WTC11 (cell line): ENCODE measurements at regions not wholly inside any gene's neighbourhood (a gene's known extent, or its start where the extent isn't known, plus 50 kb on each side); places are given as distances from the start of the nearest gene placed in this dataset.

ENCODE experiments used
- ATAC-seq: fragments of 200-7000 bp; cut with Tn5 transposase; 2 replicates; pipeline ENCODE4 v1.10.0; 2021; ENCODE audit warnings: mild to moderate bottlenecking, moderate library complexity
- CTCF ChIA-PET: fragments of 300-600 bp; sonication (Branson Sonifier 250); formaldehyde crosslinking; loops from one replicate; lab custom pipeline; 2021; ENCODE audit warnings: antibody characterized with exemption; lab: Charles Lee
- POLR2A ChIA-PET: fragments of 350-600 bp; sonication (Branson Sonifier 250); formaldehyde crosslinking; loops from one replicate; lab custom pipeline; 2021; ENCODE audit warnings: antibody characterized with exemption; lab: Charles Lee
- DNase-seq: peaks from one replicate; pipeline ENCODE4 v3.0.0; 2021; ENCODE audit warnings: low spot score
- H3K27ac Mint-ChIP-seq: 2 replicates; pipeline ENCODE4 v1.8.0; 2021; ENCODE audit warnings: mixed read lengths
- H3K27me3 Mint-ChIP-seq: 2 replicates; pipeline ENCODE4 v1.8.0; 2021; ENCODE audit warnings: low read depth, mild to moderate bottlenecking, moderate library complexity, mixed read lengths
- H3K36me3 Mint-ChIP-seq: 2 replicates; pipeline ENCODE4 v1.8.0; 2021; ENCODE audit warnings: mixed read lengths
- H3K4me1 Mint-ChIP-seq: 2 replicates; pipeline ENCODE4 v1.8.0; 2022; ENCODE audit warnings: mixed read lengths
- H3K4me3 Mint-ChIP-seq: 2 replicates; pipeline ENCODE4 v1.8.0; 2021; ENCODE audit warnings: mild to moderate bottlenecking, moderate library complexity, mixed read lengths
- H3K9me3 Mint-ChIP-seq: 2 replicates; pipeline ENCODE4 v1.8.0; 2021; ENCODE audit warnings: mixed read lengths
- CREB1 ChIP-seq: sonication (generic); formaldehyde crosslinking; IDR thresholded peaks from 2 replicates; pipeline ENCODE4 v1.8.0; 2023; ENCODE audit warnings: mild to moderate bottlenecking, missing genetic modification reagents
- CREM ChIP-seq: sonication (generic); formaldehyde crosslinking; IDR thresholded peaks from 2 replicates; pipeline ENCODE4 v1.8.1; 2022; ENCODE audit warnings: mild to moderate bottlenecking, missing genetic modification reagents, moderate library complexity
- EMX1 ChIP-seq: fragments of 250-450 bp; sonication (Bioruptor Pico); IDR thresholded peaks from 2 replicates; pipeline ENCODE4 v1.8.0; 2021; ENCODE audit warnings: mild to moderate bottlenecking
- ETV6 ChIP-seq: sonication (generic); formaldehyde crosslinking; IDR thresholded peaks from 2 replicates; pipeline ENCODE4 v1.8.1; 2022; ENCODE audit warnings: mild to moderate bottlenecking, missing genetic modification reagents
- FOXK1 ChIP-seq: sonication (generic); formaldehyde crosslinking; IDR thresholded peaks from 2 replicates; pipeline ENCODE4 v1.8.0; 2022; ENCODE audit warnings: mild to moderate bottlenecking, moderate library complexity, missing genetic modification reagents
- FOXP1 ChIP-seq: sonication (generic); formaldehyde crosslinking; IDR thresholded peaks from 2 replicates; pipeline ENCODE4 v1.8.0; 2022; ENCODE audit warnings: missing genetic modification reagents, mild to moderate bottlenecking, moderate library complexity, borderline replicate concordance
- IRF2 ChIP-seq: sonication (generic); formaldehyde crosslinking; IDR thresholded peaks from 2 replicates; pipeline ENCODE4 v1.8.0; 2022; ENCODE audit warnings: low read depth, missing genetic modification reagents, borderline replicate concordance
- MYBL2 ChIP-seq: sonication (generic); formaldehyde crosslinking; IDR thresholded peaks from 2 replicates; pipeline ENCODE4 v1.8.1; 2023; ENCODE audit warnings: mild to moderate bottlenecking, moderate library complexity, missing genetic modification reagents
- OVOL2 ChIP-seq: fragments of 250-450 bp; sonication (Bioruptor Pico); IDR thresholded peaks from 2 replicates; pipeline ENCODE4 v1.9.0; 2021; ENCODE audit warnings: mild to moderate bottlenecking, borderline replicate concordance
- RELA ChIP-seq: sonication (generic); formaldehyde crosslinking; IDR thresholded peaks from 2 replicates; pipeline ENCODE4 v1.8.1; 2022; ENCODE audit warnings: missing genetic modification reagents, mild to moderate bottlenecking, borderline replicate concordance
- TEAD4 ChIP-seq: sonication (generic); formaldehyde crosslinking; IDR thresholded peaks from 2 replicates; pipeline ENCODE4 v1.8.0; 2022; ENCODE audit warnings: mild to moderate bottlenecking, missing genetic modification reagents
- ZNF138 ChIP-seq: sonication (generic); formaldehyde crosslinking; conservative IDR thresholded peaks from 2 replicates; pipeline ENCODE4 v1.8.1; 2022; ENCODE audit warnings: mild to moderate bottlenecking, moderate library complexity, missing genetic modification reagents
- ZNF416 ChIP-seq: fragments of 250-450 bp; sonication (Bioruptor Pico); IDR thresholded peaks from 2 replicates; pipeline ENCODE4 v1.9.0; 2021; ENCODE audit warnings: mild to moderate bottlenecking, inconsistent platforms
- TF ChIP-seq, protein P1 (sequence below): sonication (generic); formaldehyde crosslinking; IDR thresholded peaks from 2 replicates; pipeline ENCODE4 v1.8.1; 2022; ENCODE audit warnings: mild to moderate bottlenecking, missing genetic modification reagents, moderate library complexity, borderline replicate concordance
- TF ChIP-seq, protein P2 (sequence below): sonication (generic); formaldehyde crosslinking; IDR thresholded peaks from 2 replicates; pipeline ENCODE4 v1.8.1; 2023; ENCODE audit warnings: mild to moderate bottlenecking, missing genetic modification reagents
- TF ChIP-seq, protein P3 (sequence below): sonication (generic); formaldehyde crosslinking; IDR thresholded peaks from 2 replicates; pipeline ENCODE4 v1.8.1; 2022; ENCODE audit warnings: missing genetic modification reagents, borderline replicate concordance
- TF ChIP-seq, protein P4 (sequence below): fragments of 250-450 bp; sonication (Bioruptor Pico); IDR thresholded peaks from 2 replicates; pipeline ENCODE4 v2.1.2; 2022; ENCODE audit warnings: mild to moderate bottlenecking, moderate library complexity
- TF ChIP-seq, protein P5 (sequence below): sonication (generic); formaldehyde crosslinking; IDR thresholded peaks from 2 replicates; pipeline ENCODE4 v1.8.1; 2023; ENCODE audit warnings: mild to moderate bottlenecking, moderate library complexity, missing genetic modification reagents
- TF ChIP-seq, protein P6 (sequence below): fragments of 250-450 bp; sonication (Bioruptor Pico); IDR thresholded peaks from 2 replicates; pipeline ENCODE4 v1.9.0; 2021; ENCODE audit warnings: mild to moderate bottlenecking

DNA sequence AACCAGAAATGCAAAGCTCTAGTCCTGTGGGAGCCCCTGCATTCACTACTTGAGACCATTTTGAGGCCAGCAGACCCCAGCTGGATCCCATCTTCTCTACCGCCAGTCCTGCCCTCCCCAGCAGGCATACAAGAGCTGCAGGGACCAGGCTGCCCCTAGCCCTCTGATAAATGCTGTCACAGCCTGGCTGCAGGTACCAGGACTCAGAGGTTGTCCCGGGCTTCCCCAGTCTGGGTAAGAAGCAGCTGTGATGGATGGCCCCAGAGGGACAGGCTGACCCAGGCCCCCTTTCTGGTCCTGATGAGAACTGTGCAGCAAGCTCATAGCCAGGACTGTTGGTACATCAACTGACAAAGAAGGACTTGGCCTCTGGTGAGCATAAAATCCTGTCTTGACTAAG, 132.9 kb upstream of the APCDD1 start:
- H3K4me3 Mint-ChIP-seq: no peak overlapping the region
- ChIA-PET CTCF (no interaction called here), POLR2A (no interaction called here)
- DNase-seq (no peak), ATAC-seq (no peak)
- no peaks in the 10 kb centered on the region for H3K36me3 Mint-ChIP-seq
- H3K4me1 Mint-ChIP-seq: peaks cover 32% of the 10 kb centered on the region
- no peak for TF ChIP-seq CREM (CRISPR knock-in tag)
- no peak for TF ChIP-seq TEAD4 (CRISPR knock-in tag)
- peaks cover 4% of the 10 kb centered on the region for H3K27me3 Mint-ChIP-seq
- no peak overlapping the region for H3K27ac Mint-ChIP-seq
- peaks cover 18% of the 10 kb centered on the region for H3K9me3 Mint-ChIP-seq

DNA sequence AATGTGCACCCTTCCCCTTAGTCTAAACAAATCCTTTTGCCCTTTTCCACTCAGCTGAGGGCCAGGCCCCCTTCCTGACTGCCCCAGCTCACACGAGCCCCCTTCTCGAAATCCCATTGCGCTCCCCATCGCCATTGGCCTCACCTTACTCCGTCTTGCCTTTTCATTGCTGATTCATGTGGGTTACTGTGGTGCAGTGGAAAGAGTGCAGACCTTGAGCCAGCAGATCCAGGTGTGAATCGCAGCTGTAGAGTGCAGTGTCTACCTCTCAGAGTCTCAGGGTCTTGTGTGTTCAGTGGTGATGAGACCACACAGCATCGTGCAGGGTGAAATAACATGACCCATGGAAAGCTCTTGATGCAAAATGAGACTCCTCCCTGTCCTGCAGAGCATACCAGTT, 132.4 kb upstream of the APCDD1 start:
- CTCF ChIA-PET: no interaction called here
- Mint-ChIP-seq H3K36me3 (no peaks in the 10 kb centered on the region), H3K4me3 (no peak overlapping the region), H3K27ac (no peak overlapping the region), H3K4me1 (peaks cover 30% of the 10 kb centered on the region), H3K27me3 (peaks cover 4% of the 10 kb centered on the region), H3K9me3 (peaks cover 15% of the 10 kb centered on the region)
- DNase-seq (no peak), ATAC-seq (no peak)
- TF ChIP-seq ZNF138 (CRISPR knock-in tag): no peak
- TF ChIP-seq OVOL2 (CRISPR knock-in tag): no peak
- no peak for TF ChIP-seq FOXP1 (CRISPR knock-in tag)
- no peak for TF ChIP-seq FOXK1
- TF ChIP-seq, protein P1, sequence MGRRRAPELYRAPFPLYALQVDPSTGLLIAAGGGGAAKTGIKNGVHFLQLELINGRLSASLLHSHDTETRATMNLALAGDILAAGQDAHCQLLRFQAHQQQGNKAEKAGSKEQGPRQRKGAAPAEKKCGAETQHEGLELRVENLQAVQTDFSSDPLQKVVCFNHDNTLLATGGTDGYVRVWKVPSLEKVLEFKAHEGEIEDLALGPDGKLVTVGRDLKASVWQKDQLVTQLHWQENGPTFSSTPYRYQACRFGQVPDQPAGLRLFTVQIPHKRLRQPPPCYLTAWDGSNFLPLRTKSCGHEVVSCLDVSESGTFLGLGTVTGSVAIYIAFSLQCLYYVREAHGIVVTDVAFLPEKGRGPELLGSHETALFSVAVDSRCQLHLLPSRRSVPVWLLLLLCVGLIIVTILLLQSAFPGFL (CRISPR knock-in tag): no peak
- no peak for TF ChIP-seq RELA
- no peak for TF ChIP-seq EMX1
- TF ChIP-seq ETV6 (CRISPR knock-in tag): no peak
- no peak for TF ChIP-seq CREB1 (CRISPR knock-in tag)
- TF ChIP-seq, protein P2, sequence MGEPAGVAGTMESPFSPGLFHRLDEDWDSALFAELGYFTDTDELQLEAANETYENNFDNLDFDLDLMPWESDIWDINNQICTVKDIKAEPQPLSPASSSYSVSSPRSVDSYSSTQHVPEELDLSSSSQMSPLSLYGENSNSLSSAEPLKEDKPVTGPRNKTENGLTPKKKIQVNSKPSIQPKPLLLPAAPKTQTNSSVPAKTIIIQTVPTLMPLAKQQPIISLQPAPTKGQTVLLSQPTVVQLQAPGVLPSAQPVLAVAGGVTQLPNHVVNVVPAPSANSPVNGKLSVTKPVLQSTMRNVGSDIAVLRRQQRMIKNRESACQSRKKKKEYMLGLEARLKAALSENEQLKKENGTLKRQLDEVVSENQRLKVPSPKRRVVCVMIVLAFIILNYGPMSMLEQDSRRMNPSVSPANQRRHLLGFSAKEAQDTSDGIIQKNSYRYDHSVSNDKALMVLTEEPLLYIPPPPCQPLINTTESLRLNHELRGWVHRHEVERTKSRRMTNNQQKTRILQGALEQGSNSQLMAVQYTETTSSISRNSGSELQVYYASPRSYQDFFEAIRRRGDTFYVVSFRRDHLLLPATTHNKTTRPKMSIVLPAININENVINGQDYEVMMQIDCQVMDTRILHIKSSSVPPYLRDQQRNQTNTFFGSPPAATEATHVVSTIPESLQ (CRISPR knock-in tag): no peak
- POLR2A ChIA-PET: no interaction called here

DNA sequence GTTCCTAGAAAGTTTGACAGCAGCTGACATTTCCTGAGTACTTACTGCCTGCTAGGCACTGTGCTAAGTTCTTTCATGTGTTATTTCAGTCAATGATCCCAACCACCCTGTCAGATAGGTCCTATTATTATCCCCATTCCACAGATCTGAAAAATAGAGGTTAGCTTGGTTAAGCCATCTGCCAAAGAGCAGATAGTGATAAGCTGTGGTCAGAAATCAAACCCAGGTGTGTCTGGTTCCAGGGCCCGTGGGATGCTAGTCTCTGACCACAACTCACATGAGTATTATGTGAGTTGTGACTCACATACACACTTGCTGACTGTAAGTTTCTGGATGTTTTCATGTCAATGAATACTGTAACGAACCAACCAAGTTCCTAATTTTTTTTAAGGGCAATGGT, 132.0 kb upstream of the APCDD1 start:
- peaks cover 26% of the 10 kb centered on the region for H3K4me1 Mint-ChIP-seq
- POLR2A ChIA-PET: no interaction called here
- H3K27me3 Mint-ChIP-seq: peaks cover 4% of the 10 kb centered on the region
- no peak for DNase-seq
- H3K4me3 Mint-ChIP-seq: no peak overlapping the region
- H3K9me3 Mint-ChIP-seq: peaks cover 11% of the 10 kb centered on the region
- H3K27ac Mint-ChIP-seq: no peak overlapping the region
- H3K36me3 Mint-ChIP-seq: no peaks in the 10 kb centered on the region
- no peak for ATAC-seq
- CTCF ChIA-PET: no interaction called here
- TF ChIP-seq IRF2 (CRISPR knock-in tag): no peak
- no peak for TF ChIP-seq ZNF416 (CRISPR knock-in tag)
- TF ChIP-seq CREM (CRISPR knock-in tag): no peak
- TF ChIP-seq, protein P3, sequence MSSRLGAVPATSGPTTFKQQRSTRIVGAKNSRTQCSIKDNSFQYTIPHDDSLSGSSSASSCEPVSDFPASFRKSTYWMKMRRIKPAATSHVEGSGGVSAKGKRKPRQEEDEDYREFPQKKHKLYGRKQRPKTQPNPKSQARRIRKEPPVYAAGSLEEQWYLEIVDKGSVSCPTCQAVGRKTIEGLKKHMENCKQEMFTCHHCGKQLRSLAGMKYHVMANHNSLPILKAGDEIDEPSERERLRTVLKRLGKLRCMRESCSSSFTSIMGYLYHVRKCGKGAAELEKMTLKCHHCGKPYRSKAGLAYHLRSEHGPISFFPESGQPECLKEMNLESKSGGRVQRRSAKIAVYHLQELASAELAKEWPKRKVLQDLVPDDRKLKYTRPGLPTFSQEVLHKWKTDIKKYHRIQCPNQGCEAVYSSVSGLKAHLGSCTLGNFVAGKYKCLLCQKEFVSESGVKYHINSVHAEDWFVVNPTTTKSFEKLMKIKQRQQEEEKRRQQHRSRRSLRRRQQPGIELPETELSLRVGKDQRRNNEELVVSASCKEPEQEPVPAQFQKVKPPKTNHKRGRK (CRISPR knock-in tag): no peak
- TF ChIP-seq, protein P4, sequence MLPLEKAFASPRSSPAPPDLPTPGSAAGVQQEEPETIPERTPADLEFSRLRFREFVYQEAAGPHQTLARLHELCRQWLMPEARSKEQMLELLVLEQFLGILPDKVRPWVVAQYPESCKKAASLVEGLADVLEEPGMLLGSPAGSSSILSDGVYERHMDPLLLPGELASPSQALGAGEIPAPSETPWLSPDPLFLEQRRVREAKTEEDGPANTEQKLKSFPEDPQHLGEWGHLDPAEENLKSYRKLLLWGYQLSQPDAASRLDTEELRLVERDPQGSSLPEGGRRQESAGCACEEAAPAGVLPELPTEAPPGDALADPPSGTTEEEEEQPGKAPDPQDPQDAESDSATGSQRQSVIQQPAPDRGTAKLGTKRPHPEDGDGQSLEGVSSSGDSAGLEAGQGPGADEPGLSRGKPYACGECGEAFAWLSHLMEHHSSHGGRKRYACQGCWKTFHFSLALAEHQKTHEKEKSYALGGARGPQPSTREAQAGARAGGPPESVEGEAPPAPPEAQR (CRISPR knock-in tag): no peak
- no peak for TF ChIP-seq MYBL2 (CRISPR knock-in tag)
- TF ChIP-seq, protein P5, sequence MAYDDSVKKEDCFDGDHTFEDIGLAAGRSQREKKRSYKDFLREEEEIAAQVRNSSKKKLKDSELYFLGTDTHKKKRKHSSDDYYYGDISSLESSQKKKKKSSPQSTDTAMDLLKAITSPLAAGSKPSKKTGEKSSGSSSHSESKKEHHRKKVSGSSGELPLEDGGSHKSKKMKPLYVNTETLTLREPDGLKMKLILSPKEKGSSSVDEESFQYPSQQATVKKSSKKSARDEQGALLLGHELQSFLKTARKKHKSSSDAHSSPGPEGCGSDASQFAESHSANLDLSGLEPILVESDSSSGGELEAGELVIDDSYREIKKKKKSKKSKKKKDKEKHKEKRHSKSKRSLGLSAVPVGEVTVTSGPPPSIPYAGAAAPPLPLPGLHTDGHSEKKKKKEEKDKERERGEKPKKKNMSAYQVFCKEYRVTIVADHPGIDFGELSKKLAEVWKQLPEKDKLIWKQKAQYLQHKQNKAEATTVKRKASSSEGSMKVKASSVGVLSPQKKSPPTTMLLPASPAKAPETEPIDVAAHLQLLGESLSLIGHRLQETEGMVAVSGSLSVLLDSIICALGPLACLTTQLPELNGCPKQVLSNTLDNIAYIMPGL: no peak
- TF ChIP-seq, protein P6, sequence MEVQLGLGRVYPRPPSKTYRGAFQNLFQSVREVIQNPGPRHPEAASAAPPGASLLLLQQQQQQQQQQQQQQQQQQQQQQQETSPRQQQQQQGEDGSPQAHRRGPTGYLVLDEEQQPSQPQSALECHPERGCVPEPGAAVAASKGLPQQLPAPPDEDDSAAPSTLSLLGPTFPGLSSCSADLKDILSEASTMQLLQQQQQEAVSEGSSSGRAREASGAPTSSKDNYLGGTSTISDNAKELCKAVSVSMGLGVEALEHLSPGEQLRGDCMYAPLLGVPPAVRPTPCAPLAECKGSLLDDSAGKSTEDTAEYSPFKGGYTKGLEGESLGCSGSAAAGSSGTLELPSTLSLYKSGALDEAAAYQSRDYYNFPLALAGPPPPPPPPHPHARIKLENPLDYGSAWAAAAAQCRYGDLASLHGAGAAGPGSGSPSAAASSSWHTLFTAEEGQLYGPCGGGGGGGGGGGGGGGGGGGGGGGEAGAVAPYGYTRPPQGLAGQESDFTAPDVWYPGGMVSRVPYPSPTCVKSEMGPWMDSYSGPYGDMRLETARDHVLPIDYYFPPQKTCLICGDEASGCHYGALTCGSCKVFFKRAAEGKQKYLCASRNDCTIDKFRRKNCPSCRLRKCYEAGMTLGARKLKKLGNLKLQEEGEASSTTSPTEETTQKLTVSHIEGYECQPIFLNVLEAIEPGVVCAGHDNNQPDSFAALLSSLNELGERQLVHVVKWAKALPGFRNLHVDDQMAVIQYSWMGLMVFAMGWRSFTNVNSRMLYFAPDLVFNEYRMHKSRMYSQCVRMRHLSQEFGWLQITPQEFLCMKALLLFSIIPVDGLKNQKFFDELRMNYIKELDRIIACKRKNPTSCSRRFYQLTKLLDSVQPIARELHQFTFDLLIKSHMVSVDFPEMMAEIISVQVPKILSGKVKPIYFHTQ (CRISPR knock-in tag): no peak
